HG03064 (cell line): ENCODE measurements at regions not wholly inside any gene's neighbourhood (a gene's known extent, or its start where the extent isn't known, plus 50 kb on each side); places are given as distances from the start of the nearest gene placed in this dataset.
"Not testable (repeated sequence)": the region's sequence is repeated elsewhere in the genome, so short reads cannot be mapped to it uniquely, and the experiment has no call there.

Source experiments
- ATAC-seq: cut with Tn5 transposase; IDR thresholded peaks from one replicate; pipeline ENCODE4 v1.9.1; 2021; ENCODE audit warnings: low read depth; ENCODE audit not compliant: unreplicated experiment

GRCh38 chr2:145745387-145745721, 1225.4 kb upstream of the ZEB2 start:
- not testable (repeated sequence) for ATAC-seq

- ATAC-seq: peak; percentile 42
Observed at GRCh38 chr2:145744541-145745386, 1224.8 kb upstream of the ZEB2 start.

GRCh38 chr2:145743011-145743410, 1223.1 kb upstream of the ZEB2 start:
- ATAC-seq: no peak

- ATAC-seq: no peak
Observed at GRCh38 chr2:145741636-145742035, 1221.7 kb upstream of the ZEB2 start.

GRCh38 chr2:145741181-145741580, 1221.3 kb upstream of the ZEB2 start:
- ATAC-seq: no peak

GRCh38 chr2:145740302-145740701, 1220.4 kb upstream of the ZEB2 start:
- no peak for ATAC-seq

GRCh38 chr2:145739681-145740080, 1219.8 kb upstream of the ZEB2 start:
- ATAC-seq: peak; percentile 66

- no peak for ATAC-seq
Observed at GRCh38 chr2:145736871-145737270, 1217.0 kb upstream of the ZEB2 start.

GRCh38 chr2:145731467-145731866, 1211.5 kb upstream of the ZEB2 start:
- no peak for ATAC-seq

- ATAC-seq: no peak
Observed at GRCh38 chr2:145729993-145730770, 1210.3 kb upstream of the ZEB2 start.

GRCh38 chr2:145729481-145729880, 1209.6 kb upstream of the ZEB2 start:
- no peak for ATAC-seq

- no peak for ATAC-seq
Observed at GRCh38 chr2:145728511-145728910, 1208.6 kb upstream of the ZEB2 start.

GRCh38 chr2:145725876-145726275, 1206.0 kb upstream of the ZEB2 start:
- ATAC-seq: no peak

- no peak for ATAC-seq
Observed at GRCh38 chr2:145724311-145724898, 1204.5 kb upstream of the ZEB2 start.

GRCh38 chr2:145723872-145724271, 1204.0 kb upstream of the ZEB2 start:
- no peak for ATAC-seq

- ATAC-seq: no peak
Observed at GRCh38 chr2:145721681-145722080, 1201.8 kb upstream of the ZEB2 start.

- ATAC-seq: no peak
Observed at GRCh38 chr2:145715601-145716000, 1195.7 kb upstream of the ZEB2 start.

GRCh38 chr2:145710303-145710702, 1190.4 kb upstream of the ZEB2 start:
- no peak for ATAC-seq

- no peak for ATAC-seq
Observed at GRCh38 chr2:145702305-145702704, 1182.4 kb upstream of the ZEB2 start.

GRCh38 chr2:145692971-145693478, 1173.1 kb upstream of the ZEB2 start:
- ATAC-seq: no peak

- ATAC-seq: no peak
Observed at GRCh38 chr2:145691659-145692058, 1171.7 kb upstream of the ZEB2 start.
